Adrenal gland (tissue), 9 donors: ENCODE measurements at regions not wholly inside any gene's neighbourhood (a gene's known extent, or its start where the extent isn't known, plus 50 kb on each side); places are given as distances from the start of the nearest gene placed in this dataset.

ENCODE experiments used
- DNase-seq, 7 donors: peaks; one replicate each; pipeline ENCODE4 v3.0.0-alpha.2; 2019 to 2020
- H3K27ac ChIP-seq, 5 donors: fragments of 200-600 bp; sonication (generic) in 4 of 5; 1 replicate in 3 of 5; 2 replicates in 2 of 5; pipeline versions ENCODE4 v1.5.1 to v1.8.0; 2016 to 2020; ENCODE audit warnings: mild to moderate bottlenecking in 1 of 5
- H3K27me3 ChIP-seq: fragments of 200-600 bp; 2 replicates; pipeline ENCODE4 v1.8.0; 2021
- H3K36me3 ChIP-seq, 2 donors: fragments of 200-600 bp; replicated peaks in 1 of 2; 1 replicate in 1 of 2; 2 replicates in 1 of 2; pipeline versions ENCODE4 v1.5.1 to v1.8.0; 2018 to 2022
- H3K4me1 ChIP-seq, 2 donors: fragments of 200-600 bp; replicated peaks in 1 of 2; 1 replicate in 1 of 2; 2 replicates in 1 of 2; pipeline versions ENCODE4 v1.5.1 to v1.8.0; 2018 to 2021
- H3K4me3 ChIP-seq, 4 donors: fragments of 200-600 bp; sonication (generic) in 3 of 4; one replicate each; pipeline ENCODE4 v1.5.1; 2016 to 2018
- H3K9me3 ChIP-seq, 3 donors: fragments of 200-600 bp; sonication (generic) in 1 of 3; replicated peaks in 1 of 3; 1 replicate in 2 of 3; 2 replicates in 1 of 3; pipeline versions ENCODE4 v1.5.1 to v1.8.0; 2016 to 2021
- POLR2A ChIP-seq, 2 donors: fragments of 450-650 bp; IDR thresholded peaks; one replicate each; pipeline ENCODE4 v1.6.1; 2017; ENCODE audit warnings: antibody characterized with exemption in 2 of 2, mild to moderate bottlenecking in 2 of 2, moderate library complexity in 1 of 2
- WGBS, 4 donors: extraction: QIAGEN DNeasy Blood & Tissue Kit in 2 of 4; methylation state at CpG; one replicate each; pipeline versions ENCODE4 v1.1.5 to v1.1.7; 2013 to 2017; 5-methylcytosine and 5-hydroxymethylcytosine counted together
- intact Hi-C, 2 donors: fragments of 100-400 bp; cut with DNase I; formaldehyde crosslinking; loops; one replicate each; pipeline versions ENCODE4 v1.14.1 to v1.15.0; 2022 to 2023
- TF ChIP-seq, protein P1 (sequence below), 6 experiments: fragments of 450-650 bp in 4 of 6; fragments of 200-600 bp in 2 of 6; sonication (generic) in 1 of 6; IDR thresholded peaks; 1 replicate in 5 of 6; 2 replicates in 1 of 6; pipeline versions ENCODE4 v1.5.1 to v1.8.0; 2016 to 2021; ENCODE audit warnings: antibody characterized with exemption in 6 of 6, mild to moderate bottlenecking in 2 of 6, moderate library complexity in 1 of 6
- donor health status: healthy with polysubstance abuse.
- donor health status: Bipolar disorder and iron deficiency.
- donor health status: DM: yes; HTN: yes; CAD: no.
- donor health status: DM: no; HTN: no; CAD: no.
- donor health status: DM: no; HTN: no; CAD: no.

DNA sequence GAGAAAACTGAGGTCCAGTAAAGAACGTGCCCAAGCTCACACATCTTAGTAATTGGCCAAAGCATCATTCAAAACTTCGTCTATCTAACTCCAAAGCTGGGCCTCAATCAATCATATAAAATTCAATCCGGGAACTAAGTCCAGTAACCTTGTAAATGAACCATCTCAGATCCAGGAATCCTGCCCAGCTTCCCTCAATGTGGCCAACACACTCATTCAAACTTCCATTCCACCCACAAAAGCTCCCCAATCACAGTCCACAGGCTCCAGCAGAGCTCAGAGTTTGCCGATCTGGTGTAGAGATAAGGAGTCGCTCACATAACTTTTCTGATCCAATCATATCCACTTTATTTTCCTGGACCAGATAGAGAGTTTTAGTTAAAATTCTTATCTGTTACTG is 144.8 kb downstream of the SPATA18 start:
- DNase-seq, result no peak
- intact Hi-C loops, result no loop called here

DNA sequence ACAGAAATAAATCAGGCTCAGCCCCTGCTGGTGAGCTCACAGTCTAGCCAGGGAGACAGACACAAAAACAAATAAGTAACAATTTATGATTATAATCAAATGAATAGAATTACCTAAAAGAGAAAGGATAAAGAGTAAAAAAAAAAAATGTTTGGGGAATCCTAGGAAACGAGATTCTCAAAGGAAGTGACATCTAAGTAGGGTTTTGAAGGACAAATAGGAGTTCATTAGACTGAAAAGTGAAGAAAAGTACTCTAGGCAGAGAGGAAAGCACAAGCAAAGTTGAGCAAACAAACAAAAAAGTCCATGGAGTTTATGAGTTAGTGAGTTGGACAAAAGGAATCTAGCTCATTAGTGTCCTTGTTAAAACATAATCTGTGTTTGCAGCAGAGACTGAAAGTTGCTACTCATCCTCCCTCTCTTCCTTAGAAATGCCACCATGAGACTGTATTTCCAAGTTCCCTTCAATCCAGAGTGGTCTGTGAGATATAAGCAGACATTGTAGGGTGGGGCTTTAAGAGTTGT is 145.6 kb downstream of the SPATA18 start:
- no peak overlapping the region for H3K27ac ChIP-seq

More for the DNA sequence above, 144.8 kb downstream of the SPATA18 start:
- Histone ChIP-seq H3K27me3 (no peaks in the 10 kb centered on the region), H3K36me3 (no peaks in the 10 kb centered on the region), H3K9me3 (no peaks in the 10 kb centered on the region), H3K4me3 (no peak overlapping the region), H3K27ac (no peak overlapping the region), H3K4me1 (no peaks in the 10 kb centered on the region)
- TF ChIP-seq, protein P1, sequence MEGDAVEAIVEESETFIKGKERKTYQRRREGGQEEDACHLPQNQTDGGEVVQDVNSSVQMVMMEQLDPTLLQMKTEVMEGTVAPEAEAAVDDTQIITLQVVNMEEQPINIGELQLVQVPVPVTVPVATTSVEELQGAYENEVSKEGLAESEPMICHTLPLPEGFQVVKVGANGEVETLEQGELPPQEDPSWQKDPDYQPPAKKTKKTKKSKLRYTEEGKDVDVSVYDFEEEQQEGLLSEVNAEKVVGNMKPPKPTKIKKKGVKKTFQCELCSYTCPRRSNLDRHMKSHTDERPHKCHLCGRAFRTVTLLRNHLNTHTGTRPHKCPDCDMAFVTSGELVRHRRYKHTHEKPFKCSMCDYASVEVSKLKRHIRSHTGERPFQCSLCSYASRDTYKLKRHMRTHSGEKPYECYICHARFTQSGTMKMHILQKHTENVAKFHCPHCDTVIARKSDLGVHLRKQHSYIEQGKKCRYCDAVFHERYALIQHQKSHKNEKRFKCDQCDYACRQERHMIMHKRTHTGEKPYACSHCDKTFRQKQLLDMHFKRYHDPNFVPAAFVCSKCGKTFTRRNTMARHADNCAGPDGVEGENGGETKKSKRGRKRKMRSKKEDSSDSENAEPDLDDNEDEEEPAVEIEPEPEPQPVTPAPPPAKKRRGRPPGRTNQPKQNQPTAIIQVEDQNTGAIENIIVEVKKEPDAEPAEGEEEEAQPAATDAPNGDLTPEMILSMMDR (IDR thresholded peaks at IDR 0.05), result no peak
- TF ChIP-seq POLR2A (IDR thresholded peaks at IDR 0.05), result no peak
- WGBS, 4 donors, result 72 to 76% (median 74%) methylated on average over 5 of the region's 5 CpGs

DNA sequence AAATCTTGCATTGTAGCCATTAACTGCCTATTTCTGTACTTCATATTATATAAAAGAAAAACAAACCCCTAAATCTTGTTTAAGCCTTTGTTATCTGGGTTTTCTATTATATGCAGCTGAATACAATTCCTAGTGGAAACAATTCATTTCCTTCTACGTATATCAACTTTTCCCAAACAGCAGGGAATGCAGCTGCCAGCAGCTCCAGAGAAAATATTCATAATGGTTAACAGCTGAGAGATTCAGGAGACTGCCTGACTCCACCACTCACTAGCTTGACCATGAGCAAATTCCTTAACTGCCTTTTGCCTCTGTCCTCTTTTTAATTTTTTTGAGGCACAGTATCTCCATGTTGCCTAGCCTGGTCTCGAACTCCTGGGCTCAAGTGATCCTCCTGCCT is 146.2 kb downstream of the SPATA18 start:
- no peak for TF ChIP-seq POLR2A (IDR thresholded peaks at IDR 0.05)
- TF ChIP-seq, protein P1 (IDR thresholded peaks at IDR 0.05), result no peak
- Histone ChIP-seq H3K36me3 (no peaks in the 10 kb centered on the region), H3K27ac (no peak overlapping the region), H3K4me1 (no peaks in the 10 kb centered on the region), H3K9me3 (no peaks in the 10 kb centered on the region), H3K27me3 (no peaks in the 10 kb centered on the region), H3K4me3 (no peak overlapping the region)
- intact Hi-C loops, result no loop called here
- 65 to 78% (median 75%) methylated on average over 2 of the region's 2 CpGs for WGBS, 4 donors
- DNase-seq, result no peak

More for the DNA sequence above, 145.6 kb downstream of the SPATA18 start:
- Histone ChIP-seq H3K4me1 (no peaks in the 10 kb centered on the region), H3K4me3 (no peak overlapping the region), H3K27me3 (no peaks in the 10 kb centered on the region), H3K9me3 (no peaks in the 10 kb centered on the region), H3K36me3 (no peaks in the 10 kb centered on the region)
- TF ChIP-seq POLR2A (IDR thresholded peaks at IDR 0.05), result no peak
- TF ChIP-seq, protein P1 (IDR thresholded peaks at IDR 0.05), result no peak
- WGBS, 4 donors, result 53 to 64% (median 59%) methylated on average over 1 of the region's 1 CpG
- intact Hi-C loops, result no loop called here
- DNase-seq, result no peak

DNA sequence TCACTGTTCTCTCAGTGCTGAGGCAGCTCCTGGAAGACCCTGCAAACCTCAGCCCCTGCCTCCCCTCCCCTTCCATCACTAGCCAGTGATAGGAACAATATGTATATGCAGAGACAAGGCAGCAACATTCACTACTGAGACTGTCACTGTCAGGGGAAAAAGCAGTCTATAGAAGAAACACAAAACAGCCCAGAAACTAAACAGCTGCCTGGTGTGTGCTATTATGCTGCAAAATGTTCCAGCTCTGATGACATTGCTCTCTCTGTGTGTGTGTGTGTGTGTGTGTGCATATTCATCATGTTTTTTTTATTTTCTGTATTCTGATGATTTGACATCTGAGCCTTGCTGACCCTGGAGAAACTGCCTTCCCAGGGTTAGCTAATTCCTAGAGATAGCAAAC is 147.2 kb downstream of the SPATA18 start:
- Histone ChIP-seq H3K4me1 (no peaks in the 10 kb centered on the region), H3K27ac (no peak overlapping the region)

More for the DNA sequence above, 147.2 kb downstream of the SPATA18 start:
- intact Hi-C loops, result no loop called here
- TF ChIP-seq POLR2A (IDR thresholded peaks at IDR 0.05), result no peak
- TF ChIP-seq, protein P1 (IDR thresholded peaks at IDR 0.05), result no peak
- no peak for DNase-seq
- Histone ChIP-seq H3K4me3 (no peak overlapping the region), H3K9me3 (no peaks in the 10 kb centered on the region), H3K36me3 (no peaks in the 10 kb centered on the region), H3K27me3 (no peaks in the 10 kb centered on the region)
